ENCODE measurements at regions not wholly inside any gene's neighbourhood (a gene's known extent, or its start where the extent isn't known, plus 50 kb on each side); places are given as distances from the start of the nearest gene placed in this dataset.

GRCh38 chr2:181174611-181175580, 194.5 kb downstream of the UBE2E3 start:
- no peak for TF ChIP-seq CTCF (IDR thresholded peaks at IDR 0.05)
- TF ChIP-seq POLR2A (IDR thresholded peaks at IDR 0.05), result no peak
